SK-N-SH (cell line): ENCODE measurements at regions not wholly inside any gene's neighbourhood (a gene's known extent, or its start where the extent isn't known, plus 50 kb on each side); places are given as distances from the start of the nearest gene placed in this dataset.

Source experiments
- CTCF ChIA-PET: fragments of 300-600, 350-600 bp; formaldehyde crosslinking; extraction: SDS; loops from one replicate; lab custom pipeline; 2021; lab: Yijun Ruan, JAX
- POLR2A ChIA-PET: fragments of 350-600 bp; sonication (Branson Sonifier 250); formaldehyde crosslinking; extraction: SDS; loops from one replicate; lab custom pipeline; 2020; ENCODE audit warnings: antibody characterized with exemption, inconsistent platforms; lab: Yijun Ruan, JAX
- DNase-seq: peaks from one replicate; pipeline ENCODE4 v3.0.0; 2012
- H2AFZ ChIP-seq: fragments of 200-600 bp; sonication (generic); 2 replicates; pipeline ENCODE4 v1.8.1; 2016; ENCODE audit warnings: antibody characterized with exemption, mild to moderate bottlenecking, low read depth
- H3F3A ChIP-seq: fragments of 200-600 bp; sonication (generic); replicated peaks from 2 replicates; pipeline ENCODE3; 2016; ENCODE audit warnings: antibody characterized with exemption, mild to moderate bottlenecking; ENCODE audit not compliant: insufficient read depth
- H3K27ac ChIP-seq, 2 experiments: fragments of 200-500 bp in 1 of 2; fragments of 200-600 bp in 1 of 2; sonication (Bioruptor generic) in 1 of 2; sonication (generic), shearing (Covaris generic) in 1 of 2; 2 replicates each; pipeline versions ENCODE4 v1.5.1 to v1.6.1; 2014 to 2016; ENCODE audit warnings: low read depth in 2 of 2, inconsistent platforms in 1 of 2, low read length in 1 of 2, mild to moderate bottlenecking in 1 of 2, mixed read lengths in 1 of 2
- H3K27me3 ChIP-seq: fragments of 200-600 bp; sonication (generic), shearing (Covaris generic); 2 replicates; pipeline ENCODE4 v1.6.1; 2016; ENCODE audit warnings: mixed run types; ENCODE audit not compliant: insufficient read depth
- H3K36me3 ChIP-seq, 2 experiments: fragments of 200-500 bp in 1 of 2; fragments of 200-600 bp in 1 of 2; sonication (Bioruptor generic) in 1 of 2; sonication (generic) in 1 of 2; replicated peaks in 1 of 2; 2 replicates each; pipeline versions ENCODE3 to v1.5.1; 2014 to 2016; ENCODE audit warnings: low read length in 1 of 2, mild to moderate bottlenecking in 1 of 2; ENCODE audit not compliant: insufficient read depth in 2 of 2, control insufficient read depth in 1 of 2
- H3K4me1 ChIP-seq, 2 experiments: fragments of 200-500 bp in 1 of 2; fragments of 200-600 bp in 1 of 2; sonication (Bioruptor generic) in 1 of 2; sonication (generic), shearing (Covaris generic) in 1 of 2; 2 replicates each; pipeline versions ENCODE4 v1.5.1 to v1.6.1; 2014 to 2016; ENCODE audit warnings: low read depth in 1 of 2, low read length in 1 of 2, mixed run types in 1 of 2; ENCODE audit not compliant: insufficient read depth in 2 of 2, control insufficient read depth in 1 of 2
- H3K4me2 ChIP-seq: fragments of 200-600 bp; sonication (generic), shearing (Covaris generic); 2 replicates; pipeline ENCODE4 v1.6.1; 2017; ENCODE audit warnings: mixed run types
- H3K4me3 ChIP-seq, 2 experiments: fragments of 200-500 bp in 1 of 2; fragments of 200-600 bp in 1 of 2; sonication (Bioruptor generic) in 1 of 2; sonication (generic), shearing (Covaris generic) in 1 of 2; 2 replicates each; pipeline versions ENCODE4 v1.5.1 to v1.8.1; 2014 to 2016; ENCODE audit warnings: low read depth in 2 of 2, inconsistent platforms in 1 of 2, low read length in 1 of 2, mild to moderate bottlenecking in 1 of 2, mixed read lengths in 1 of 2, moderate library complexity in 1 of 2
- H3K79me2 ChIP-seq: fragments of 200-600 bp; sonication (generic); 2 replicates; pipeline ENCODE4 v1.8.1; 2017; ENCODE audit warnings: mild to moderate bottlenecking; ENCODE audit not compliant: insufficient read depth
- H3K9ac ChIP-seq: fragments of 200-600 bp; sonication (generic); 2 replicates; pipeline ENCODE4 v1.6.1; 2017; ENCODE audit warnings: mixed run types
- H3K9me2 ChIP-seq: fragments of 200-600 bp; sonication (generic); 2 replicates; pipeline ENCODE4 v1.6.1; 2017; ENCODE audit warnings: mixed run types
- H3K9me3 ChIP-seq: fragments of 200-600 bp; sonication (generic); 2 replicates; pipeline ENCODE4 v1.6.1; 2017; ENCODE audit warnings: mixed run types, mild to moderate bottlenecking, moderate library complexity
- H4K20me1 ChIP-seq: fragments of 200-600 bp; sonication (generic); 2 replicates; pipeline ENCODE4 v1.6.1; 2017; ENCODE audit warnings: mild to moderate bottlenecking, mixed run types; ENCODE audit not compliant: insufficient read depth
- ELF1 ChIP-seq: IDR thresholded peaks from 2 replicates; pipeline ENCODE4 v1.4.0; 2012
- FOXJ3 ChIP-seq: sonication (generic); formaldehyde crosslinking; IDR thresholded peaks from 2 replicates; pipeline ENCODE4 v1.5.1; 2020; ENCODE audit warnings: mild to moderate bottlenecking, missing genetic modification reagents
- GABPA ChIP-seq: IDR thresholded peaks from 2 replicates; pipeline ENCODE4 v1.4.0; 2012; ENCODE audit warnings: low read depth, mild to moderate bottlenecking
- GATA2 ChIP-seq: sonication (generic); formaldehyde crosslinking; IDR thresholded peaks from 2 replicates; pipeline ENCODE4 v1.5.0; 2020; ENCODE audit warnings: mild to moderate bottlenecking, missing genetic modification reagents
- POLR2AphosphoS5 ChIP-seq: IDR thresholded peaks from 2 replicates; pipeline ENCODE4 v1.6.1; 2012; ENCODE audit warnings: low read depth, low read length
- RAD21 ChIP-seq: IDR thresholded peaks from 2 replicates; pipeline ENCODE4 v1.6.1; 2012; ENCODE audit warnings: mild to moderate bottlenecking, low read length
- SIN3A ChIP-seq: IDR thresholded peaks from 2 replicates; pipeline ENCODE4 v1.6.1; 2012; ENCODE audit warnings: low read depth, mild to moderate bottlenecking, low read length, moderate library complexity, borderline replicate concordance
- TAF1 ChIP-seq: IDR thresholded peaks from 2 replicates; pipeline ENCODE4 v1.6.1; 2012; ENCODE audit warnings: low read depth, mild to moderate bottlenecking, low read length, moderate library complexity, borderline replicate concordance
- TCF12 ChIP-seq: IDR thresholded peaks from 2 replicates; pipeline ENCODE4 v1.4.0; 2012
- TEAD4 ChIP-seq: IDR thresholded peaks from 2 replicates; pipeline ENCODE4 v1.4.0; 2012; ENCODE audit warnings: mild to moderate bottlenecking, borderline replicate concordance; ENCODE audit not compliant: insufficient read depth
- whole genome bisulfite sequencing: methylation state at CpG from one replicate; pipeline ENCODE4 v1.1.6; 2017; ENCODE audit warnings: low lambda C conversion rate; 5-methylcytosine and 5-hydroxymethylcytosine counted together
- TF ChIP-seq, protein P1 (sequence below): fragments of 150-350 bp; IDR thresholded peaks from 2 replicates; pipeline ENCODE4 v1.6.1; 2016; ENCODE audit warnings: mild to moderate bottlenecking, low read depth, low read length
- TF ChIP-seq, protein P2 (sequence below): fragments of 150-350 bp; IDR thresholded peaks from 2 replicates; pipeline ENCODE4 v1.6.1; 2017; ENCODE audit warnings: antibody characterized with exemption, low read length, low read depth, borderline replicate concordance
- TF ChIP-seq, protein P3 (sequence below): fragments of 200-600 bp; sonication (generic); IDR thresholded peaks from 2 replicates; pipeline ENCODE4 v1.6.1; 2017; ENCODE audit warnings: antibody characterized with exemption, mild to moderate bottlenecking, moderate library complexity
- TF ChIP-seq, protein P4 (sequence below): IDR thresholded peaks from 2 replicates; pipeline ENCODE4 v1.4.0; 2012; ENCODE audit warnings: low read depth

DNA sequence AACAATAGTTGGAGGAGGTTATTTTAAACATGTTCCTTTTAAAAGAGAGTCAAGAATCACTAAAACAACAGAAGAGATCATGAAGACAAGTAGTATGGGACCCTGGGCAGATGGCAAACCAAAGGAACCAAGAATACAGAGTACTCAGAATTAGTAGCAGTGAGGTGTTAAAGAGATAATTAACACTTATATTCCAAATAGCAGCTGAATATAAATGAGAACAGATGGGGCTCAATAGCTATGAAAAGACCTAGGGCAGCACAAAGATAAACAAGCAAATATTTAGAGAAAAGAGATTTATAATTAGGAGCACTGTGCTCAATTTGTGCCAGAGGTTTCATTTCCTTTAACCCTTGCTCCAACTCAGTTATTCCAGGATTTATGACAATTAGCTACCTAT, 159.1 kb downstream of the FAM114A2 start:
- Histone ChIP-seq H3K27ac (no peak overlapping the region), H3K9me2 (no peaks in the 10 kb centered on the region), H3K4me1 (no peaks in the 10 kb centered on the region), H3K9ac (no peak overlapping the region), H3K27me3 (no peaks in the 10 kb centered on the region), H4K20me1 (no peaks in the 10 kb centered on the region), H3K9me3 (peaks cover 3% of the 10 kb centered on the region; the same call in 1 of the 2 replicates), H3K79me2 (no peaks in the 10 kb centered on the region), H2AFZ (no peak overlapping the region), H3K4me3 (no peak overlapping the region), H3K4me2 (no peak overlapping the region), H3K36me3 (no peaks in the 10 kb centered on the region), H3F3A (no peaks in the 10 kb centered on the region)
- ChIA-PET CTCF (interaction anchor here (1.4 to 1.8 kb wide), 2 partner anchors 9 to 85 kb away, joined by 4 to 7 read pairs; no protein-coding TSS in a partner anchor), POLR2A (no interaction called here)
- no peak for DNase-seq
- TF ChIP-seq ELF1, result no peak
- TF ChIP-seq, protein P1, sequence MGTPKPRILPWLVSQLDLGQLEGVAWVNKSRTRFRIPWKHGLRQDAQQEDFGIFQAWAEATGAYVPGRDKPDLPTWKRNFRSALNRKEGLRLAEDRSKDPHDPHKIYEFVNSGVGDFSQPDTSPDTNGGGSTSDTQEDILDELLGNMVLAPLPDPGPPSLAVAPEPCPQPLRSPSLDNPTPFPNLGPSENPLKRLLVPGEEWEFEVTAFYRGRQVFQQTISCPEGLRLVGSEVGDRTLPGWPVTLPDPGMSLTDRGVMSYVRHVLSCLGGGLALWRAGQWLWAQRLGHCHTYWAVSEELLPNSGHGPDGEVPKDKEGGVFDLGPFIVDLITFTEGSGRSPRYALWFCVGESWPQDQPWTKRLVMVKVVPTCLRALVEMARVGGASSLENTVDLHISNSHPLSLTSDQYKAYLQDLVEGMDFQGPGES, result no peak
- no peak for TF ChIP-seq TCF12
- no peak for TF ChIP-seq TEAD4

DNA sequence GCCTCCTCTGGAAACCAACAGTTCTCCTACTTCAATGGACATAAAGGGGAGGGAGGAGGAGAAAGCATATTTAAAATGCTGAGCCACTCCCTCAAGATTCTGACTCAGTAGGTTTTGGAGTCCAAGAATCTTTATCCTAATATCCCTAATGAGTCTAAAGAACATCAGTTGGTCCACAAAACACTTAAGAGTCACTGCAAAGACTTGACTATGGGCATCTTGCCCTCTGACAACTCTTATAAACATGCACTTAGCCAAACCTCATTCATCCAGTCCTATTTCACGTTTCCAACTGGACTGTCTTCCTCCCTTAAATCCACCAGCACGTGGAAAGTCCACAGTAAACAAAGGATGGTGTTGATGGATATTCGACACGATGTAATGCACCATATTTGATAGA, 172.5 kb downstream of the FAM114A2 start:
- no peak overlapping the region for H3K4me2 ChIP-seq
- POLR2A ChIA-PET, result no interaction called here
- H4K20me1 ChIP-seq, result no peaks in the 10 kb centered on the region
- no peak overlapping the region for H3K9ac ChIP-seq
- no peaks in the 10 kb centered on the region for H3K9me3 ChIP-seq
- no peak overlapping the region for H3K4me3 ChIP-seq
- no peak overlapping the region for H2AFZ ChIP-seq
- CTCF ChIA-PET, result no interaction called here
- no peaks in the 10 kb centered on the region for H3F3A ChIP-seq
- 43% methylated on average over 4 of the region's 4 CpGs for WGBS
- no peaks in the 10 kb centered on the region for H3K4me1 ChIP-seq
- no peaks in the 10 kb centered on the region for H3K27me3 ChIP-seq
- TF ChIP-seq GATA2 (CRISPR knock-in tag) (no peak), SIN3A (no peak), RAD21 (no peak), POLR2AphosphoS5 (no peak), TAF1 (no peak), TCF12 (no peak), FOXJ3 (CRISPR knock-in tag) (no peak), ELF1 (no peak), GABPA (no peak)
- TF ChIP-seq, protein P2, sequence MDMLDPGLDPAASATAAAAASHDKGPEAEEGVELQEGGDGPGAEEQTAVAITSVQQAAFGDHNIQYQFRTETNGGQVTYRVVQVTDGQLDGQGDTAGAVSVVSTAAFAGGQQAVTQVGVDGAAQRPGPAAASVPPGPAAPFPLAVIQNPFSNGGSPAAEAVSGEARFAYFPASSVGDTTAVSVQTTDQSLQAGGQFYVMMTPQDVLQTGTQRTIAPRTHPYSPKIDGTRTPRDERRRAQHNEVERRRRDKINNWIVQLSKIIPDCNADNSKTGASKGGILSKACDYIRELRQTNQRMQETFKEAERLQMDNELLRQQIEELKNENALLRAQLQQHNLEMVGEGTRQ, result no peak
- TF ChIP-seq, protein P3, sequence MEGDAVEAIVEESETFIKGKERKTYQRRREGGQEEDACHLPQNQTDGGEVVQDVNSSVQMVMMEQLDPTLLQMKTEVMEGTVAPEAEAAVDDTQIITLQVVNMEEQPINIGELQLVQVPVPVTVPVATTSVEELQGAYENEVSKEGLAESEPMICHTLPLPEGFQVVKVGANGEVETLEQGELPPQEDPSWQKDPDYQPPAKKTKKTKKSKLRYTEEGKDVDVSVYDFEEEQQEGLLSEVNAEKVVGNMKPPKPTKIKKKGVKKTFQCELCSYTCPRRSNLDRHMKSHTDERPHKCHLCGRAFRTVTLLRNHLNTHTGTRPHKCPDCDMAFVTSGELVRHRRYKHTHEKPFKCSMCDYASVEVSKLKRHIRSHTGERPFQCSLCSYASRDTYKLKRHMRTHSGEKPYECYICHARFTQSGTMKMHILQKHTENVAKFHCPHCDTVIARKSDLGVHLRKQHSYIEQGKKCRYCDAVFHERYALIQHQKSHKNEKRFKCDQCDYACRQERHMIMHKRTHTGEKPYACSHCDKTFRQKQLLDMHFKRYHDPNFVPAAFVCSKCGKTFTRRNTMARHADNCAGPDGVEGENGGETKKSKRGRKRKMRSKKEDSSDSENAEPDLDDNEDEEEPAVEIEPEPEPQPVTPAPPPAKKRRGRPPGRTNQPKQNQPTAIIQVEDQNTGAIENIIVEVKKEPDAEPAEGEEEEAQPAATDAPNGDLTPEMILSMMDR, result no peak
- TF ChIP-seq, protein P4, sequence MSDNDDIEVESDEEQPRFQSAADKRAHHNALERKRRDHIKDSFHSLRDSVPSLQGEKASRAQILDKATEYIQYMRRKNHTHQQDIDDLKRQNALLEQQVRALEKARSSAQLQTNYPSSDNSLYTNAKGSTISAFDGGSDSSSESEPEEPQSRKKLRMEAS, result no peak
- no peaks in the 10 kb centered on the region for H3K36me3 ChIP-seq
- no peaks in the 10 kb centered on the region for H3K79me2 ChIP-seq
- no peak for DNase-seq
- H3K27ac ChIP-seq, result no peak overlapping the region
- H3K9me2 ChIP-seq, result no peaks in the 10 kb centered on the region
